ENCODE measurements at regions not wholly inside any gene's neighbourhood (a gene's known extent, or its start where the extent isn't known, plus 50 kb on each side); places are given as distances from the start of the nearest gene placed in this dataset.

DNA sequence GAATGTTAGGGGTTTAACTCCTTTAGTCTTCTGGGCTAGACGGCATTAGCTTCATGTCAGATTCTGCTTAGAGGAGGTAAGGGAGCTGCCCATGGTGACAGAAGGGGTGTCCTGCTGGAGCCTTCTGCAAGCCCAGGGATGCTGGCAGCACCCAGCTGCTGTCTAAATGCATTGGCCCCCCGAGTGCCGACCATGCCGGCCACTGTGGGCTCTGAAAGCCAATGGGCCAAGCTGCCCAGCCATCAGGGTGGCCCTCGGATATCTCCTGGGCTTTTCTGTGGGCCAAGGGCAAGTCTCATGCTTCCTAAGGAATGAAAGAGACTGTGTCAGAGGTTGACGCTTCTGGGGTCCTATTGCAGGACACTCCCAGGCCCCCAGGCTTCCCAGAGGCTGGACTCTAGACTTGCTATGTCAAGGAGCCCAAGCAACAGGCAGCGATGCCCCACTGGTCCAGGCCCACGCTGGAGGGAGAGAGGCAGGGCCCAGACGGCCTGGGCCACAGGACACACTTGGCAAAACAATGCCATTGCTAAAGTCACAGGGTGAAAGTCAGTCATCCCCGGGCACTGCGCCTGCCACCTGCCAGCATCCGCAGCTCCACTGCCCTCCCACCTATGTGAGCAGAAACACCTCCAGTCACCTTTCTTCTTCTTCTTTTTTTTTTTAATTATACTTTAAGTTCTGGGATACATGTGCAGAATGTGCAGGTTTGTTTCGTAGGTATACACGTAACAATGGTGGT is 160.2 kb upstream of the GPR12 start:
- TF ChIP-seq, protein P1, sequence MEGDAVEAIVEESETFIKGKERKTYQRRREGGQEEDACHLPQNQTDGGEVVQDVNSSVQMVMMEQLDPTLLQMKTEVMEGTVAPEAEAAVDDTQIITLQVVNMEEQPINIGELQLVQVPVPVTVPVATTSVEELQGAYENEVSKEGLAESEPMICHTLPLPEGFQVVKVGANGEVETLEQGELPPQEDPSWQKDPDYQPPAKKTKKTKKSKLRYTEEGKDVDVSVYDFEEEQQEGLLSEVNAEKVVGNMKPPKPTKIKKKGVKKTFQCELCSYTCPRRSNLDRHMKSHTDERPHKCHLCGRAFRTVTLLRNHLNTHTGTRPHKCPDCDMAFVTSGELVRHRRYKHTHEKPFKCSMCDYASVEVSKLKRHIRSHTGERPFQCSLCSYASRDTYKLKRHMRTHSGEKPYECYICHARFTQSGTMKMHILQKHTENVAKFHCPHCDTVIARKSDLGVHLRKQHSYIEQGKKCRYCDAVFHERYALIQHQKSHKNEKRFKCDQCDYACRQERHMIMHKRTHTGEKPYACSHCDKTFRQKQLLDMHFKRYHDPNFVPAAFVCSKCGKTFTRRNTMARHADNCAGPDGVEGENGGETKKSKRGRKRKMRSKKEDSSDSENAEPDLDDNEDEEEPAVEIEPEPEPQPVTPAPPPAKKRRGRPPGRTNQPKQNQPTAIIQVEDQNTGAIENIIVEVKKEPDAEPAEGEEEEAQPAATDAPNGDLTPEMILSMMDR (IDR thresholded peaks at IDR 0.05; ENCODE audit: insufficient read depth, low read length), result no peak
- TF ChIP-seq POLR2AphosphoS5 (IDR thresholded peaks at IDR 0.05; ENCODE audit: low read depth), result no peak
- TF ChIP-seq, protein P2, sequence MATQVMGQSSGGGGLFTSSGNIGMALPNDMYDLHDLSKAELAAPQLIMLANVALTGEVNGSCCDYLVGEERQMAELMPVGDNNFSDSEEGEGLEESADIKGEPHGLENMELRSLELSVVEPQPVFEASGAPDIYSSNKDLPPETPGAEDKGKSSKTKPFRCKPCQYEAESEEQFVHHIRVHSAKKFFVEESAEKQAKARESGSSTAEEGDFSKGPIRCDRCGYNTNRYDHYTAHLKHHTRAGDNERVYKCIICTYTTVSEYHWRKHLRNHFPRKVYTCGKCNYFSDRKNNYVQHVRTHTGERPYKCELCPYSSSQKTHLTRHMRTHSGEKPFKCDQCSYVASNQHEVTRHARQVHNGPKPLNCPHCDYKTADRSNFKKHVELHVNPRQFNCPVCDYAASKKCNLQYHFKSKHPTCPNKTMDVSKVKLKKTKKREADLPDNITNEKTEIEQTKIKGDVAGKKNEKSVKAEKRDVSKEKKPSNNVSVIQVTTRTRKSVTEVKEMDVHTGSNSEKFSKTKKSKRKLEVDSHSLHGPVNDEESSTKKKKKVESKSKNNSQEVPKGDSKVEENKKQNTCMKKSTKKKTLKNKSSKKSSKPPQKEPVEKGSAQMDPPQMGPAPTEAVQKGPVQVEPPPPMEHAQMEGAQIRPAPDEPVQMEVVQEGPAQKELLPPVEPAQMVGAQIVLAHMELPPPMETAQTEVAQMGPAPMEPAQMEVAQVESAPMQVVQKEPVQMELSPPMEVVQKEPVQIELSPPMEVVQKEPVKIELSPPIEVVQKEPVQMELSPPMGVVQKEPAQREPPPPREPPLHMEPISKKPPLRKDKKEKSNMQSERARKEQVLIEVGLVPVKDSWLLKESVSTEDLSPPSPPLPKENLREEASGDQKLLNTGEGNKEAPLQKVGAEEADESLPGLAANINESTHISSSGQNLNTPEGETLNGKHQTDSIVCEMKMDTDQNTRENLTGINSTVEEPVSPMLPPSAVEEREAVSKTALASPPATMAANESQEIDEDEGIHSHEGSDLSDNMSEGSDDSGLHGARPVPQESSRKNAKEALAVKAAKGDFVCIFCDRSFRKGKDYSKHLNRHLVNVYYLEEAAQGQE (IDR thresholded peaks at IDR 0.05; ENCODE audit: insufficient replicate concordance, low read depth), result no peak
